ENCODE measurements at regions not wholly inside any gene's neighbourhood (a gene's known extent, or its start where the extent isn't known, plus 50 kb on each side); places are given as distances from the start of the nearest gene placed in this dataset.

- TF ChIP-seq EZH2 (IDR thresholded peaks at IDR 0.05; ENCODE audit: borderline replicate concordance, insufficient read depth, low read depth, low read length, poor library complexity, severe bottlenecking) (no peak), CTCF (IDR thresholded peaks at IDR 0.05) (no peak)
Measured at GRCh38 chr4:187944179-187944578, 51.4 kb upstream of the ZFP42 start.

Data from B cell (primary cell).